HepG2 (cell line): ENCODE measurements at regions not wholly inside any gene's neighbourhood (a gene's known extent, or its start where the extent isn't known, plus 50 kb on each side); places are given as distances from the start of the nearest gene placed in this dataset.
A peak's percentile ranks its signal among the peaks of the same experiment; 100 is the strongest.

Experiments
- ATAC-seq: fragments of 200-7000 bp; cut with Tn5 transposase; 3 replicates; pipeline ENCODE4 v1.9.1; 2020; ENCODE audit warnings: mild to moderate bottlenecking, moderate library complexity
- BruUV-seq: library from RNA; stranded (reverse); fragments of 400-500 nt; replicated peaks from 2 replicates; lab custom pipeline; 2021; lab: Mats Ljungman, UMichigan
- CTCF ChIA-PET: fragments of 300-600 bp; formaldehyde crosslinking; extraction: SDS; loops from one replicate; lab custom pipeline; 2021; ENCODE audit warnings: low total read pairs, inconsistent platforms, low intra/inter-chr PET ratio; lab: Yijun Ruan, JAX
- POLR2A ChIA-PET: fragments of 350-600 bp; sonication (Branson Sonifier 250); formaldehyde crosslinking; loops from one replicate; lab custom pipeline; 2020; ENCODE audit warnings: antibody characterized with exemption, inconsistent platforms; lab: Yijun Ruan, JAX
- DNase-seq: peaks from one replicate; pipeline ENCODE4 v3.0.0-alpha.2; 2015; ENCODE audit warnings: low spot score
- FAIRE-seq: peaks from 3 replicates; lab custom pipeline; 2011; peaks lifted over from hg19 to GRCh38; lab: Jason Lieb, UNC
- H2AFZ ChIP-seq: one replicate; pipeline ENCODE4 v1.6.1; 2011; ENCODE audit warnings: low read length, inconsistent platforms
- H3K27ac ChIP-seq: fragments of 300-600 bp; 3 replicates; pipeline ENCODE4 v1.8.0; 2011; ENCODE audit warnings: mixed run types, mild to moderate bottlenecking, mixed read lengths, low read length, inconsistent platforms; ENCODE audit not compliant: insufficient read depth; ENCODE audit errors: extremely low read length
- H3K27me3 ChIP-seq, 2 experiments: fragments of 200-600 bp in 1 of 2; 2 replicates in 1 of 2; 3 replicates in 1 of 2; pipeline versions ENCODE4 v1.6.0 to v1.8.0; 2011; ENCODE audit warnings: low read length in 2 of 2, mild to moderate bottlenecking in 2 of 2, moderate library complexity in 2 of 2, inconsistent platforms in 1 of 2; ENCODE audit not compliant: insufficient read depth in 2 of 2, control insufficient read depth in 1 of 2
- H3K36me3 ChIP-seq, 2 experiments: fragments of 200-600 bp in 1 of 2; replicated peaks in 1 of 2; 2 replicates in 1 of 2; 3 replicates in 1 of 2; pipeline versions ENCODE4 v1.5.1 to v1.8.0; 2011; ENCODE audit warnings: low read length in 2 of 2, inconsistent platforms in 1 of 2; ENCODE audit not compliant: insufficient read depth in 2 of 2, control insufficient read depth in 1 of 2
- H3K4me1 ChIP-seq: 2 replicates; pipeline ENCODE4 v1.5.1; 2012; ENCODE audit warnings: low read length, inconsistent platforms; ENCODE audit not compliant: insufficient read depth
- H3K4me2 ChIP-seq: 2 replicates; pipeline ENCODE4 v1.6.0; 2011; ENCODE audit warnings: low read depth, low read length, inconsistent platforms
- H3K4me3 ChIP-seq, 3 experiments: fragments of 200-600 bp in 1 of 3; sonication (generic), shearing (Covaris generic) in 1 of 3; replicated peaks in 1 of 3; 2 replicates each; pipeline ENCODE4 v1.5.1; 2011 to 2016; ENCODE audit warnings: low read length in 3 of 3, inconsistent platforms in 2 of 3, low read depth in 2 of 3, mild to moderate bottlenecking in 2 of 3, control low read depth in 1 of 3, mixed read lengths in 1 of 3; ENCODE audit not compliant: insufficient read depth in 1 of 3
- H3K79me2 ChIP-seq: one replicate; pipeline ENCODE4 v1.6.1; 2011; ENCODE audit warnings: low read length, inconsistent platforms; ENCODE audit not compliant: insufficient read depth
- H3K9ac ChIP-seq: 2 replicates; pipeline ENCODE4 v1.6.0; 2011; ENCODE audit warnings: mild to moderate bottlenecking, low read depth, low read length, inconsistent platforms; ENCODE audit not compliant: insufficient read depth
- H3K9me3 ChIP-seq: 2 replicates; pipeline ENCODE4 v1.5.1; 2012; ENCODE audit warnings: mild to moderate bottlenecking, low read length
- H4K20me1 ChIP-seq: 2 replicates; pipeline ENCODE4 v1.6.0; 2011; ENCODE audit warnings: inconsistent platforms, mild to moderate bottlenecking, low read length, moderate library complexity; ENCODE audit not compliant: insufficient read depth
- CEBPB ChIP-seq: IDR thresholded peaks from 2 replicates; pipeline ENCODE4 v1.6.1; 2011; ENCODE audit warnings: low read depth, low read length, improper control_type of control experiment, borderline replicate concordance
- TIGD3 ChIP-seq: sonication (generic); formaldehyde crosslinking; IDR thresholded peaks from 2 replicates; pipeline ENCODE4 v1.5.1; 2020; ENCODE audit warnings: mild to moderate bottlenecking, missing genetic modification reagents, borderline replicate concordance
- ZNF3 ChIP-seq: IDR thresholded peaks from 2 replicates; pipeline ENCODE4 v1.7.0; 2017; ENCODE audit warnings: inconsistent platforms
- ZNF629 ChIP-seq: sonication (generic); formaldehyde crosslinking; conservative IDR thresholded peaks from 2 replicates; pipeline ENCODE4 v1.5.0; 2020; ENCODE audit warnings: missing genetic modification reagents
- ZZZ3 ChIP-seq: sonication (generic); formaldehyde crosslinking; IDR thresholded peaks from 2 replicates; pipeline ENCODE4 v1.4.0; 2020; ENCODE audit warnings: missing genetic modification reagents, mild to moderate bottlenecking, borderline replicate concordance
- WGBS: methylation state at CpG from one replicate; pipeline ENCODE4 v1.1.6; 2017; ENCODE audit warnings: low lambda C conversion rate; 5-methylcytosine and 5-hydroxymethylcytosine counted together
- in situ Hi-C: cut with HindIII; loops from 2 replicates; pipeline ENCODE4 v1.10.0; 2017; ENCODE audit warnings: low pct_unique_long_range_greater_than_20kb; ENCODE audit not compliant: extremely low pct_ligation_motif_present
- intact Hi-C: fragments of 100-400 bp; cut with micrococcal nuclease; formaldehyde crosslinking; loops from one replicate; pipeline ENCODE4 v1.10.0; 2022; ENCODE audit not compliant: unreplicated experiment
- TF ChIP-seq, protein P1 (sequence below): sonication (generic); formaldehyde crosslinking; IDR thresholded peaks from 2 replicates; pipeline ENCODE4 v1.5.1; 2020; ENCODE audit warnings: mild to moderate bottlenecking, missing genetic modification reagents, moderate library complexity

GRCh38 chr2:9778471-9779316 is 64.6 kb upstream of the TAF1B start:
- Histone ChIP-seq H3K79me2 (no peaks in the 10 kb centered on the region), H4K20me1 (no peaks in the 10 kb centered on the region), H3K4me1 (peaks cover 26% of the 10 kb centered on the region), H3K9me3 (no peaks in the 10 kb centered on the region), H3K4me3 (no peak overlapping the region), H3K36me3 (no peaks in the 10 kb centered on the region), H3K27me3 (peaks cover 11 to 71% of the 10 kb centered on the region in 2 experiments; a peak in 4 of 5 replicates), H2AFZ (no peak overlapping the region), H3K9ac (no peak overlapping the region), H3K27ac (no peak overlapping the region), H3K4me2 (no peak overlapping the region)
- 26% methylated on average over 17 of the region's 17 CpGs for WGBS
- POLR2A ChIA-PET = no interaction called here
- no peak for FAIRE-seq
- no TSS peak for BruUV-seq
- intact Hi-C loops = no loop called here
- TF ChIP-seq CEBPB (no peak), TIGD3 (CRISPR knock-in tag) (0 out of 2 replicates have a peak, but pooled peaks have one; percentile 27), ZZZ3 (0 out of 2 replicates have a peak, but pooled peaks have one; percentile 29), ZNF3 (CRISPR knock-in tag) (no peak)
- ATAC-seq = no peak
- in situ Hi-C loops = no loop called here
- DNase-seq = no peak
- CTCF ChIA-PET = interaction anchor here (0.6 kb wide), 1 partner anchor 21 kb away, joined by 3 read pairs; no protein-coding TSS in a partner anchor

- intact Hi-C loops = no loop called here
- Histone ChIP-seq H3K4me3 (no peak overlapping the region), H3K79me2 (no peaks in the 10 kb centered on the region), H3K27me3 (peaks cover 9 to 65% of the 10 kb centered on the region in 2 experiments; a peak in 4 of 5 replicates), H3K9ac (no peak overlapping the region), H4K20me1 (no peaks in the 10 kb centered on the region)
- DNase-seq = no peak
- BruUV-seq = no TSS peak
- ATAC-seq = no peak
- FAIRE-seq = no peak
- 58% methylated on average over 12 of the region's 14 CpGs for WGBS
- in situ Hi-C loops = no loop called here
- 0 out of 2 replicates have a peak, but pooled peaks have one; percentile 48 for TF ChIP-seq ZNF629
- TF ChIP-seq, protein P1, sequence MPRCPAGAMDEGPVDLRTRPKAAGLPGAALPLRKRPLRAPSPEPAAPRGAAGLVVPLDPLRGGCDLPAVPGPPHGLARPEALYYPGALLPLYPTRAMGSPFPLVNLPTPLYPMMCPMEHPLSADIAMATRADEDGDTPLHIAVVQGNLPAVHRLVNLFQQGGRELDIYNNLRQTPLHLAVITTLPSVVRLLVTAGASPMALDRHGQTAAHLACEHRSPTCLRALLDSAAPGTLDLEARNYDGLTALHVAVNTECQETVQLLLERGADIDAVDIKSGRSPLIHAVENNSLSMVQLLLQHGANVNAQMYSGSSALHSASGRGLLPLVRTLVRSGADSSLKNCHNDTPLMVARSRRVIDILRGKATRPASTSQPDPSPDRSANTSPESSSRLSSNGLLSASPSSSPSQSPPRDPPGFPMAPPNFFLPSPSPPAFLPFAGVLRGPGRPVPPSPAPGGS (CRISPR knock-in tag) = no peak
- TF ChIP-seq, all 625 proteins: peak for 1
- Histone ChIP-seq H3K27ac (no peak overlapping the region), H3K9me3 (no peaks in the 10 kb centered on the region), H3K4me1 (peaks cover 22% of the 10 kb centered on the region), H2AFZ (no peak overlapping the region), H3K4me2 (no peak overlapping the region), H3K36me3 (no peaks in the 10 kb centered on the region)
- POLR2A ChIA-PET = no interaction called here
- CTCF ChIA-PET = no interaction called here
These were observed 63.5 kb upstream of the TAF1B start for GRCh38 chr2:9779596-9780264.
